Endothelial cell of umbilical vein (primary cell): ENCODE measurements at regions not wholly inside any gene's neighbourhood (a gene's known extent, or its start where the extent isn't known, plus 50 kb on each side); places are given as distances from the start of the nearest gene placed in this dataset.

Experiments
- BruUV-seq: library from RNA; stranded (reverse); fragments of 400-500 nt; replicated peaks from 2 replicates; lab custom pipeline; 2021; lab: Mats Ljungman, UMichigan
- CTCF ChIA-PET: fragments of 300-600, 350-600 bp; sonication (Branson Sonifier 250); formaldehyde crosslinking; loops from one replicate; lab custom pipeline; 2021; ENCODE audit warnings: antibody characterized with exemption, inconsistent platforms; lab: Charles Lee
- POLR2A ChIA-PET: fragments of 300-600, 350-600 bp; sonication (Branson Sonifier 250); formaldehyde crosslinking; loops from one replicate; lab custom pipeline; 2021; ENCODE audit warnings: antibody characterized with exemption, inconsistent platforms; lab: Charles Lee
- DNase-seq: peaks from one replicate; pipeline ENCODE4 v3.0.0-alpha.2; 2011; ENCODE audit warnings: low read depth, low spot score
- FAIRE-seq: peaks from 2 replicates; lab custom pipeline; 2011; peaks lifted over from hg19 to GRCh38; lab: Jason Lieb, UNC
- H2AFZ ChIP-seq: 2 replicates; pipeline ENCODE4 v1.6.0; 2012; ENCODE audit warnings: low read depth, low read length, control low read depth, inconsistent platforms
- H3K27ac ChIP-seq: 2 replicates; pipeline ENCODE4 v1.5.1; 2011; ENCODE audit warnings: low read depth, mild to moderate bottlenecking, control low read depth, low read length, moderate library complexity; ENCODE audit not compliant: insufficient read depth
- H3K27me3 ChIP-seq, 2 experiments: 2 replicates each; pipeline versions ENCODE4 v1.6.0 to v1.6.1; 2011; ENCODE audit warnings: low read length in 2 of 2, mixed read lengths in 1 of 2; ENCODE audit not compliant: control insufficient read depth in 2 of 2, insufficient read depth in 2 of 2
- H3K36me3 ChIP-seq, 2 experiments: 2 replicates in 1 of 2; 3 replicates in 1 of 2; pipeline ENCODE4 v1.5.1; 2011; ENCODE audit warnings: low read length in 2 of 2, mild to moderate bottlenecking in 1 of 2, moderate library complexity in 1 of 2; ENCODE audit not compliant: control insufficient read depth in 2 of 2, insufficient read depth in 2 of 2; ENCODE audit errors: extremely low read depth in 1 of 2
- H3K4me1 ChIP-seq: 3 replicates; pipeline ENCODE4 v1.5.1; 2011; ENCODE audit warnings: mild to moderate bottlenecking, low read length; ENCODE audit not compliant: control insufficient read depth, insufficient read depth; ENCODE audit errors: extremely low read depth
- H3K4me2 ChIP-seq: 2 replicates; pipeline ENCODE4 v1.6.1; 2011; ENCODE audit warnings: low read length, control low read depth, mixed read lengths; ENCODE audit not compliant: insufficient read depth
- H3K4me3 ChIP-seq, 3 experiments: fragments of 200-600 bp in 1 of 3; sonication (generic), shearing (Covaris generic) in 1 of 3; replicated peaks in 1 of 3; 2 replicates each; pipeline ENCODE4 v1.5.1; 2011 to 2016; ENCODE audit warnings: control low read depth in 3 of 3, low read length in 3 of 3, mild to moderate bottlenecking in 2 of 3, inconsistent platforms in 1 of 3, low read depth in 1 of 3, moderate library complexity in 1 of 3; ENCODE audit not compliant: insufficient read depth in 1 of 3
- H3K79me2 ChIP-seq: 2 replicates; pipeline ENCODE4 v1.6.0; 2012; ENCODE audit warnings: low read length, inconsistent platforms; ENCODE audit not compliant: control insufficient read depth, insufficient read depth
- H3K9ac ChIP-seq: replicated peaks from 2 replicates; pipeline ENCODE3; 2011; ENCODE audit warnings: low read length, control low read depth; ENCODE audit not compliant: insufficient read depth; ENCODE audit errors: extremely low read depth
- H3K9me1 ChIP-seq: replicated peaks from 3 replicates; pipeline ENCODE4 v1.6.0; 2011; ENCODE audit warnings: mild to moderate bottlenecking, low read length; ENCODE audit not compliant: control insufficient read depth, insufficient read depth; ENCODE audit errors: extremely low read depth
- H3K9me3 ChIP-seq: replicated peaks from 2 replicates; pipeline ENCODE4 v1.5.1; 2012; ENCODE audit warnings: low read length, inconsistent platforms; ENCODE audit not compliant: control insufficient read depth, insufficient read depth
- H4K20me1 ChIP-seq: replicated peaks from 2 replicates; pipeline ENCODE3; 2011; ENCODE audit warnings: mild to moderate bottlenecking, low read length; ENCODE audit not compliant: control insufficient read depth, insufficient read depth; ENCODE audit errors: extremely low read depth
- EZH2 ChIP-seq: IDR thresholded peaks from 2 replicates; pipeline ENCODE4 v1.6.1; 2012; ENCODE audit warnings: borderline replicate concordance, low read depth, mild to moderate bottlenecking, moderate library complexity, low read length, inconsistent platforms; ENCODE audit not compliant: severe bottlenecking
- FOS ChIP-seq: IDR thresholded peaks from 2 replicates; pipeline ENCODE4 v1.6.1; 2011; ENCODE audit warnings: mild to moderate bottlenecking, low read length, moderate library complexity, borderline replicate concordance; ENCODE audit not compliant: insufficient read depth
- GATA2 ChIP-seq: IDR thresholded peaks from 2 replicates; pipeline ENCODE4 v1.7.0; 2011; ENCODE audit warnings: low read depth, mild to moderate bottlenecking, moderate library complexity, mixed read lengths, low read length; ENCODE audit not compliant: insufficient read length, insufficient read depth
- JUN ChIP-seq: IDR thresholded peaks from 2 replicates; pipeline ENCODE4 v1.6.1; 2011; ENCODE audit warnings: borderline replicate concordance, low read depth; ENCODE audit not compliant: insufficient read length, insufficient read depth
- MYC ChIP-seq: IDR thresholded peaks from one replicate; pipeline ENCODE4 v1.6.1; 2011; ENCODE audit warnings: mild to moderate bottlenecking, low read depth, low read length
- POLR2A ChIP-seq: IDR thresholded peaks from 2 replicates; pipeline ENCODE4 v1.6.1; 2012; ENCODE audit warnings: low read depth, mild to moderate bottlenecking, control low read depth, low read length
- POLR2AphosphoS5 ChIP-seq: IDR thresholded peaks from 2 replicates; pipeline ENCODE4 v1.6.1; 2012; ENCODE audit warnings: low read depth, mild to moderate bottlenecking, control low read depth, low read length, moderate library complexity; ENCODE audit not compliant: insufficient read depth
- dilution Hi-C: fragments of 300-500 bp; cut with MboI; formaldehyde crosslinking; loops from one replicate; pipeline ENCODE4 v1.15.0; 2019; ENCODE audit warnings: low sequenced_read_pairs; ENCODE audit not compliant: extremely low pct_ligation_motif_present
- intact Hi-C: fragments of 100-400 bp; cut with micrococcal nuclease; formaldehyde crosslinking; loops from one replicate; pipeline ENCODE4 v1.10.0; 2022
- TF ChIP-seq, protein P1 (sequence below), 2 donors: IDR thresholded peaks; 1 replicate in 1 of 2; 2 replicates in 1 of 2; pipeline ENCODE4 v1.5.1; 2011; ENCODE audit warnings: low read length in 2 of 2, mild to moderate bottlenecking in 2 of 2, moderate library complexity in 2 of 2, control low read depth in 1 of 2, inconsistent platforms in 1 of 2, low read depth in 1 of 2; ENCODE audit not compliant: insufficient read depth in 1 of 2; ENCODE audit errors: extremely low read depth in 1 of 2
- TF ChIP-seq, protein P2 (sequence below): IDR thresholded peaks from 2 replicates; pipeline ENCODE4 v1.6.1; 2011; ENCODE audit not compliant: insufficient read depth, insufficient read length

DNA sequence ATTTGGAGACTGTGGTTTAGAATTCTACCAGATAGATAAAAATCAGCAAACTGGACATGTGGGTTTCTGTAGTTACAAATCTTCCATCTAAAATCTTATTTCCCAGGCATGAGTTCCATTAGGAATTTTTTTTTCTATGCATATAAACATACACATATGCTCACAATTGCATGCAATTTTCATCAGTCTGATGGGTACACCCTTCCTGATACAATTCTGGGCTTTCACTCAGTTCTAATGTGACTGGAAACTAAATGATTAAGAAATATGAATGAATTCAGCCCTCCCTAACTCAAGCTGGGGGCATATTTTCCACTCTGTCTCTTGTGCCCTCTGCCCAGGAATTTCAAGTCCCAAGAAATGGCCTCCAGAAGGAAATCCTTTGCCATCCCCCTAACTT lies 187.1 kb downstream of the SNX19 start:
- no peaks in the 10 kb centered on the region for H3K36me3 ChIP-seq
- intact Hi-C loops, result loop anchor here (5.0 kb wide), 1 partner anchor 1343 kb away; no protein-coding TSS in a partner anchor
- FAIRE-seq (no peak), DNase-seq (no peak)
- POLR2A ChIA-PET, result no interaction called here
- H3K9me3 ChIP-seq, result no peaks in the 10 kb centered on the region
- H2AFZ ChIP-seq, result no peak overlapping the region
- TF ChIP-seq, protein P1, sequence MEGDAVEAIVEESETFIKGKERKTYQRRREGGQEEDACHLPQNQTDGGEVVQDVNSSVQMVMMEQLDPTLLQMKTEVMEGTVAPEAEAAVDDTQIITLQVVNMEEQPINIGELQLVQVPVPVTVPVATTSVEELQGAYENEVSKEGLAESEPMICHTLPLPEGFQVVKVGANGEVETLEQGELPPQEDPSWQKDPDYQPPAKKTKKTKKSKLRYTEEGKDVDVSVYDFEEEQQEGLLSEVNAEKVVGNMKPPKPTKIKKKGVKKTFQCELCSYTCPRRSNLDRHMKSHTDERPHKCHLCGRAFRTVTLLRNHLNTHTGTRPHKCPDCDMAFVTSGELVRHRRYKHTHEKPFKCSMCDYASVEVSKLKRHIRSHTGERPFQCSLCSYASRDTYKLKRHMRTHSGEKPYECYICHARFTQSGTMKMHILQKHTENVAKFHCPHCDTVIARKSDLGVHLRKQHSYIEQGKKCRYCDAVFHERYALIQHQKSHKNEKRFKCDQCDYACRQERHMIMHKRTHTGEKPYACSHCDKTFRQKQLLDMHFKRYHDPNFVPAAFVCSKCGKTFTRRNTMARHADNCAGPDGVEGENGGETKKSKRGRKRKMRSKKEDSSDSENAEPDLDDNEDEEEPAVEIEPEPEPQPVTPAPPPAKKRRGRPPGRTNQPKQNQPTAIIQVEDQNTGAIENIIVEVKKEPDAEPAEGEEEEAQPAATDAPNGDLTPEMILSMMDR (IDR thresholded peaks at IDR 0.05; ENCODE audit: extremely low read depth in 1 of 2, insufficient read depth in 1 of 2, low read depth in 1 of 2, low read length in 2 of 2), result no peak
- TF ChIP-seq, protein P2, sequence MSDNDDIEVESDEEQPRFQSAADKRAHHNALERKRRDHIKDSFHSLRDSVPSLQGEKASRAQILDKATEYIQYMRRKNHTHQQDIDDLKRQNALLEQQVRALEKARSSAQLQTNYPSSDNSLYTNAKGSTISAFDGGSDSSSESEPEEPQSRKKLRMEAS, result no peak
- no peak for TF ChIP-seq MYC
- TF ChIP-seq POLR2A, result no peak
- no peak for TF ChIP-seq GATA2
- no peak for TF ChIP-seq FOS
- TF ChIP-seq POLR2AphosphoS5, result no peak
- no peak for TF ChIP-seq JUN
- TF ChIP-seq EZH2, result no peak
- no peak overlapping the region for H3K4me2 ChIP-seq
- no peaks in the 10 kb centered on the region for H3K79me2 ChIP-seq
- dilution Hi-C loops, result no loop called here
- BruUV-seq, result no TSS peak
- CTCF ChIA-PET, result no interaction called here
- H3K4me3 ChIP-seq, result no peak overlapping the region
- H3K27ac ChIP-seq, result no peak overlapping the region
- H3K9ac ChIP-seq, result no peak overlapping the region
- H4K20me1 ChIP-seq, result no peaks in the 10 kb centered on the region
- H3K4me1 ChIP-seq, result peaks cover 16% of the 10 kb centered on the region
- no peaks in the 10 kb centered on the region for H3K9me1 ChIP-seq
- no peaks in the 10 kb centered on the region for H3K27me3 ChIP-seq
